GM21825 (cell line): ENCODE measurements at regions not wholly inside any gene's neighbourhood (a gene's known extent, or its start where the extent isn't known, plus 50 kb on each side); places are given as distances from the start of the nearest gene placed in this dataset.

Experiments used
- ATAC-seq: cut with Tn5 transposase; IDR thresholded peaks from one replicate; pipeline ENCODE4 v1.9.1; 2021; ENCODE audit warnings: mild to moderate bottlenecking, moderate library complexity; ENCODE audit not compliant: unreplicated experiment

DNA sequence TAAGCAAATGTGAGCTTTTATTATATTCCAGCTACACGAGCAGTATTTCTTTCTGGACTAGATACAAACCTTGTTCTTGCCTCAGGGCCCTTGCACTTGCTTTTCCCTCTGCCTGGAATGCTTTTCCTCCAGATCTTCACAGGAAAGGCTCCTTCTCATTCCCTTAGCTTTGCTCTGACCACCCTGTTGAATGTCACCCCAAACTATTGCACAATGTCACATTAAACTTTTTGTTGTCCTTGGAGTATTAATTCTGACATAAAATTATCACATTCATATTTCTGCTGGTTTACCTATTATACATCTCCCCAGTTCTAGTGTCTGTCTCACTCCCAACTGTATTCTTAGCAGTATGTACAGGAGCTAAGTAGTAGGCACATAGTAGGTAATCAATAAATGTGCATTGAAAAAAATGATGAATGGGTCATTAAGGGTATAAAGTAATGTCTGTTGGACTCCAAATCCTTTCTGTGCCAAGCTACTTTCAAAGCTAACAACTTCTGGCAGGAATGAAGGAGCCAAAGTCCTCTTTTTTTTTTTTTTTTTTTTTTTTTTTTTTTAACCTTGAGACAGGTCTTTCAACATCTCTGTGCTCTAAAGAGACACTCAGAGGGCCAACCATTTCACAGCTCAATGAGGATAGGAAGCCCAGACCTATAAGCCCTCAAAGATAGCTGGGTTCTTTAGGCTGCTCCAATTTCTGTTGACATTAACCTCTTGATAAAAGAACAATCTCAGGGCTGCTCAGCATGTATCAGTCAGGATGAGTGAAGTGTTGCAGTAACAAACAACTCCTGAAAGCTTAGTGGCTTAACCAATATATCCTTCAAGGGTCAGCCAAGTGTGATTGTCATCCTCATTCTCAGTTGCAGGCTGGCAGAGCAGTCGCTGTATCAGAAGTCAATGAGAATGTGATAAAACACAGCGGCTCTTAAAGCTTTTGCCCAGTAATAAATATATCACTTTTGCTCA is 424.4 kb upstream of the TBX3 start:
- ATAC-seq, result no peak

DNA sequence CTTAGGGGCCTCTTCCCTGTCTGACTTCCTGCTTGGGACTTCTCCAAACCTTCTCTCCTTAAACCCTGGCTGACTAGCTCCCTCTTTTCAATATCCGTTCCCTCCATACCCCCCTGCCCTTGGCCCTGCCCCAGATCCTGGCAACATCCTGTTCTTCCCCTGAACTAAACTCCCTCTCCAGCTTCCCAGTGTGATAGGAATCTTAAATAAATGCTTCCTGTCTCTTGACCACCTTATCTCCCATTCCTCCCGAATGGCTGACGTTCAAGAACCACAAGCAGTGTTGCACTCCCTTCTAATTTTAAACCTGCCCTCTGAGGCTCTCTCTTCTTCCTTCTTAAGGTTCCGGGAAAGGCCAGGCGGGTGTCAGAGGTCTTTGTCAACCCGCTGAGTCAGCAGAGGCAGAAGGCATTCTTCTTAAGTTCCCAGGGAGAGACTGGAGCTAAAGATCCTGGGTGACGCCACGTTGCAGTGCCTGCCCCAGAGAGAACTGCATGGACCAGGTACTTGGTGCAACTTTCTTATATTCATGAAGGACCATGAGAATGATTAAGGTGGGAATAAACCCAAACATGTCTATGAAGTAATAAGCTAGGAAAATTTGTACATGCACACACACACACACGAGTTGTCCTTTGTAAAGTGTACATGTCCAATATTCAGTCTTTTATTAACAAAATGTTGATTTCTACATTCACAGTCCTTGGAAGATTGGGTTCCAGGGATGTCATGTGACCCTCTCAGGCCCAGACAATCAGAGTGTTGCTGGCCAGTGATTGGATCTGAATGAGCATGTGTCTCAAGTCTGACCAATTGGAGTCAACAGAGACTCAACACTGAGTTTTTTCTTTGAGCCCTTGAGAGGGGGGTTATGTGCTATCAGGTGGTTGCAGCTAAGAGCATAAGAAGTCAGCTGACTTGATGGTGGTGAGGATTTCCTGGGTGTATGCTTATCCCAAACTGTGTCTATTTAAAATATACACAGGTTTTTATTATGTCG is 420.2 kb upstream of the TBX3 start:
- no peak for ATAC-seq

DNA sequence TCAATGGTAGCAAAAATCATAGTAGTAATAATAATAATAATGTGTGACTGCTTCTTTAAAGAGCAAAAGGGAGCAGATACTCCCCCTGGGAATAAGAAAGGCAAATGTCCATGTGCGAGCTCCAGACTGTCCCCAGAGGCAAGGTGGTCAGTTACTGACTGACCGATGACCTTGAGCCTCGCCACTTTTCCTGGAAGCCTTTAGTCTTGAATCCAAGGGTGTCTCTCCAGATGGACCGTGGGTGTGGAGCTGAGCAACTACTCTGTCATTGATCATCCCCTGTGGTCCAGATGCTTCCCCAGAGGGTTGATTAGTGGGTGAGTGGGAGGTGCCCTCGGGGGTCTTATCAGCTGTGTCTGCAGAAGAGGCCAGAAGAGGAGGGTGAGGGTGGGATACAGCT is 418.5 kb upstream of the TBX3 start:
- no peak for ATAC-seq

DNA sequence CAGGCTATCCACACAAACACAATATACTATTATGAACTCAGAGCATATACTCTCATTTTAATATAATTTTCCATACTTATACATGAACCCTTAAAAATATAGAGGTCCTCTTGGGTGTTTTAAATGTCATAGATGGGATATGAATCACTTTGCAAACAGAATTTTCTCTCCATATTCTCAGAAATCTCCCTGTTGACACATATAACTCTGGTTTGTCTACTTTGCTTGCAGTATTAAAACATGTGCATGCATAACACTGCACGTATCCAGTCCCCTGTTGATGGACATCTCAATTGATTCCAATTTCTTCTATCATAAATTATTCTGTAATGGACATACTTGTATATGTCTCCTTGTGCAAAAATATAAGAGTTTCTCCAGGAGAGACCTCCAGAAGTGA is 417.5 kb upstream of the TBX3 start:
- no peak for ATAC-seq

DNA sequence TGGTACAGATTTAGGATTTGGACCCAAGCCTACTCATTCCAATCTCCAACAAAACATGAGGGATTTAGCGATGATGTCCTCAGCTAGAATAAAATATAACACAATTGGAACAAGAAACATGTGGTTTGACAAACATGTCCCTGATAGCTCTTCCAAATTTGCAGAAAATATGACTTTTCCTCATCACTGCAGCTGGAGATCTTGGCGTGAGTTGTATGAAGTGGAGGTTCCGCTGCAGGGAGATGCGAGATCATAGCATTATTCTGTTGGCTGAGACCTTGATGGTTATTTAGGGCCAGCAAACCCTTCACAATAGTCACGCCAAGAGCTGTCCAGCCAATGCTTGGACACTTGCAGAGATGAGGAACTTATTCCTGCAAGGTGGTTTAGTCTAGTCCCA is 413.4 kb upstream of the TBX3 start:
- ATAC-seq, result no peak

DNA sequence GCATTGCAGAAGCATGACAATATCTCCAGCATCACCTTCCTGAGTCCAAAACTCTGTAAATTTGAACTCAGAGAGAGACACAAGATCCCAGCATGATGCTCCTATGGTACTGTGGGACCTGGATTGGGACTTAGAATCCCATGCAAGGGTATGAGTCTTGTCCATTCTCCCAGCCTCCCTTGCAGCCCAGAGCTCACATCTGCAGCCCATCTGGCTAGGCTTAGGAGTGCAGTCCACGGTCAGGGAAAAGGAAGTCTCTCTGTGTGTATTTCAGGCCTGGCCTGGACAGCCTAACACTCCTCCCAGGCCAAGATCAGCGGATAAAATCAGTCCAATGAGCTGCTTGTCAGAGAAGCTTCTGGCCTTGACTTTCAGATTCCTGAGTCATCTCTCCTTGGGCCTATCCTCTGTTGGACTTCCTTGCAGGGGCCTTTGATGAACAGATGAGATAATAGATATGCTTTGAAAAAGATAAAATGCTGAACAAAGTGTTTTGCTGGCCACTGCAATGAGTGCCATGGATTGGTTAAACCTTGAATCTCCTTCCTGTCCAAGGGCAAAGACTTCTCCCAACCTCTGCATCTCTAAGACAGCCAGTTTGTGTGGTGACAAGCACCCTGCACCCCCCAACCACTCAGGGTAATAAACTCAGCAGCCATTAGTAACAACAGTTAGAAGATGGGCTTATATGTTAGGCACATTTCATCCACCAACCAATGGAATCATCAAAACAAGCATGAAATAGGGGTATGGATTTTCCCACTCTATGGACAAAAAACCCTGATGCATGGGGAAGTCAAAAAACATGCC is 412.8 kb upstream of the TBX3 start:
- no peak for ATAC-seq

DNA sequence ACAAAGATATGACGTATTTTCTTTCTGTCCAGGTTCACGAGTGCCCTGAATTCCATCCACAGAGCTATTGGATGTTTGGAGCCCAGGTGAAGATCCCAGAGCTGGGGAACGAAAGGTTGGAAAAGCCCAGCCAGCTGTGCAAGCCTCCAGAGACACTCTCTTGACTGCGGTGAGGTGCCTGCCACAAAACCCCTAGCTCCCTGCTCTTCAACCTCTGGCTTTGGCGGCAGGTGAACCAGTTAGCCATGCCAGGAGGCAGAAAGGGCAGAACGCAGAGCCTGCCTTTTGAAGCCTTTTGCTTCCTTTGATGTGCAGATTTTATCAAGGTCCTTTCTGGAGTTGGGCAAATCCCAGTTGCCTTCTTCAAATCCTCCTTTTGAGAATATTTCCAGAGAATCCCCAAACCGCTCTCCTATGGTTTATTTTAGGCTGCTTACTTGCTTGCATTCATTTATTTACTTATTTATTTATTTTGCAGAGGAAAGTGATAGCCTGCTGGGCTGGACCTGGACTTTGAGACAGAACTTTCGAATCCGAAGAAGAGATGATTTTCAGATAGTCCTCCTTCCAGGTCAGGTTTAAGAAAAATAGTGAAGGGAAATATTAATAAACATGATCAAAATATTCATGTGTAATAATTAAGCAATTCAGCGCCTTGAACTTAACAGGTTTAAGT is 411.2 kb upstream of the TBX3 start:
- no peak for ATAC-seq

DNA sequence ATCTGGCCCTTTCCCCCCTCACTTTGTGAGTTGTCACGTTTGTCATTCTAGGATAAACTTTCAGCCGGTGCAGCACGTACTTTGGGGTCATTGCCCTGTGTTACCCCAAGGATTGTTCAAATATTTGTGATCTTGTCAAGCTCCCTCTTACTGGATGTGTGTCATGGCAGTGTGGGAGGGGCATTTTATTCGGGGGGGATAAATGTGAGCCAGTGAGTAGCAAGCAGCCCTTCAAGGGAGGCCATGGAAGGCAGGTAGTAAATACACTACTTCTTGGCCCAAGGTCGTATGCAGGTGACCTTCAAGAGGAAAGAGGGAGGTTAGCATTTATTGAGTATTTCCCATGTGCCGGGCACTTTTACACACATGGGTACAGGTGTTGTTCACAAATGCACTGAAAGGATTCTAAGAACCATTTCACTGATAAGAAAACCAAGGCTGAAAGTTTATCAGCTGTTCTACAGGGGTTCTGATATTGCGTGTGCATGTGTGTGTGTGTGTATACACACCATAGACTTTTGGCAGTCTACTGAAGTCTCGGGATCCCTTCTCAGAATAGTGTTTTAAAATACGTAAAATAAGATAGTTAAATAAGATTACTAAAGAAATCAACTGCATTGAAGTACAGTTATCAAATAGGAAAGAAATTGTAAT is 410.3 kb upstream of the TBX3 start:
- ATAC-seq, result no peak

DNA sequence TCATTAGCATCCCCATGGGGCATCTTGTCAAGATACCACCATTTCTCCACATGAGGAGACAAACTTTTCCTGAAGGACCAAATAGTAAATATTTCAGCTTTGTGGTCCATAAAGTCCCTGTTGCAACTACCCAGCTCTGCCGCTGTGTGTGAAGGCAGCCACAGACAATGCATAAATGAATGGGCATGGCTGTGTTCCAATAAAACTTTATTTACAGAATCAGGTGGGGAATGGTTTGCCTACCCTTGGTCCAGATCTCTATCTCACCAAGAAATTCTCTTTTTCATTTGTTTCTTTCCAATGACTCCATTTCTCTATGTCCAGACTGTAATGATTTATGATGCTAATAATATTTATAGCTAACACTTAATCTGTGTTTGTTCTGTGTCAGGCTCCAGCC is 409.3 kb upstream of the TBX3 start:
- ATAC-seq, result no peak

DNA sequence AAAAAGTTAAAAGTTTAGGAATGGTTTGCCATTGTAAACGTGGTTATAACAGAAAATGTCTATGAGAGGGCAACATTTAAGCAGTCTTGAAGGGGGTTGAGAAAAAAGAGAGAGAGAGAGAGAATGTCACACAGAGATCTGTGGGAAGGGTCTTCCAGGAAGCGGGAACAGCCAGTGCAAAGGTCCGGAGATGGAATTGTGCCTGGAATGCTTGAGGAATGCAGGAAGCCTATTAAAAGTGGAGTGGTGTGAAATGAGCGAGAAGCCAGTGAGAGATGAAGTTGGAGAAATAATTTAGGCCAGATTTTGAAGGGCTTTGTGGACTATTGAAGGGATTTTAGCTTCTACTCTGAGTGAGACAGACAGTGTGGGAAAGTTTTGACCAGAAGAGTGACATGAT is 406.8 kb upstream of the TBX3 start:
- no peak for ATAC-seq

DNA sequence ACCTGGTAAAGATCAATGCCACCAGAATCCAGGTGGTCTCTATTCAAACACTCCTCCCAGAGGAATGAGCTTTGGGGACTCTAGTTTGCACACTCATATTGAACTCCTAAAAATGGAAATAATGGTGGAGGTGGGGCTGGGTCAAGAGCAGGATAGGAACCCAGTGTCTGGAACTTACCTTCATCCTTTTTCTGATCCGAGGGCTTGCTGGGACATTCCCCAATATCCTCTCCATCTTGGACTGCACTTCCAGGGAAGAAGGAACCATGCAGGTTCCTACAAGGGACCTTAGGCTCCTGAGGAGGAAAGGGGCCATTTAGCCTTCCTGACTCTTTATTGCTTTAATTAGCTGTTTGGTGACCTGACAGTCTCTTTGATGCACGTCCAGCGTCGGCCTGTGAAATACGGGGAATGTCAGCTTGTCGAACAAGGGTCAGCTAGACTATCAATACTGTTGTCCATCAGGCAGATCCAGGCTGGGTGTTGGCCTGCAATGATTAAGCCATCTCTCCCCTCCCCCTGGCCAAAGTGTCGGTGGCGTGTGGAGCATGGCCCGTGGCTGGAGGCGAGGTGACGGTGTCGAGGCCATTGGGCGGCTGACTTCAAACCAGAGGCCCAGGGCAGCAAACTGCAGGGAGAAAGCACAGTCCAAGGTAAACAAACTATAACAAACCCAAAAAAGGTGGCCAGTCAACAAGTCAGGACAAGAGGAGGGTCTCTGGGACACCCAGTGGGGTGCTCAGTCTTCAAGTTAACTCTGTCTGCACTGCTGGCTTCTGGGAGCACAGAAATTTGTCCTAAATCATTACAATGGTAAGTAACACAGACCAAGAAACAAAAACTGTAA is 405.2 kb upstream of the TBX3 start:
- ATAC-seq, result no peak

DNA sequence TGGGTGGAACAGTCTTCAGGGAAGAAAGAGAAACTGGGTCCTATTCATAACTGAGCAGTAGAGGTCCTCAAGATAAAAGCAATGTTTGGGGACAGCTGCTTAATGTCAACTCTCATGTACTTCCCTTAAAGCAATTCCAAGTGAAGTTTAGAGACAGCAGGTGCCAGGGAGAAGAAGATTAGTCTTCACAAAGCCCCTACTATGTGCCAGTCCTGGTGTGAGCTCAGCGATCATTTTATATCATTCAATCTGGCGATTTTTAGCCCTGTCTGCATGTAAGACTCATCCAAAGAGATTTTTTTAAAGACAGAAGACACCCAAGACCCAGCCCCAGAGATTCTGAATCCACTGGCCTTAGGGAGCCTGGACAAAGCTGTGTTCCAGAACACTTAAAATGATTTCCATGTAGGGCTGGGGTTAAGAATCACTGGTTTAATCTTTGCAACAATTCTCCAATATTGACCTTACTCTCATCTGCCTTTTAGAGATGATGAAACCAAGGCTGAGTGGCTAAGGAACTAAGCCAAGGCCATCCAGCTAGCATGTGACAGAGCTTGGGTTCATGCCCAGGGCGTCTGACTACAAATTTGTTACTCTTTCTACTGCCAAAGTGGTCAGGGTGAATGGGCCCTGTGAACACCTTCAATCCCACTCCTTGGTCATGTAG is 404.5 kb upstream of the TBX3 start:
- ATAC-seq, result no peak

DNA sequence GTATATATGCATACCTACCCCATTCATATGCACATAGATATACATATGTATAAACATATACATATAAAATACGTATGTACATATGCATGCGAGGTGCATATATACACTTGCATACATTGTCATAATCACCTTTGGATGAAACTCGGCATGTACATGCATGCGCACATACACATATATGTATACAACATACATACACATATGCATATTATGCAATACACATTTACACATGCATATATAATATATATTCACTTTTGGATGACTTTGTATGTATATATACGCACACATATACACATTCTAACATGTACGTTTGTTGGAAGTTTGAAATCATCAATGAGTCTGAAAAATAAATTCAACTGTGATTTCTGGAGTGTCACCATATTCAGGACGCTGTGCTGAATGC is 401.6 kb upstream of the TBX3 start:
- ATAC-seq, result no peak

DNA sequence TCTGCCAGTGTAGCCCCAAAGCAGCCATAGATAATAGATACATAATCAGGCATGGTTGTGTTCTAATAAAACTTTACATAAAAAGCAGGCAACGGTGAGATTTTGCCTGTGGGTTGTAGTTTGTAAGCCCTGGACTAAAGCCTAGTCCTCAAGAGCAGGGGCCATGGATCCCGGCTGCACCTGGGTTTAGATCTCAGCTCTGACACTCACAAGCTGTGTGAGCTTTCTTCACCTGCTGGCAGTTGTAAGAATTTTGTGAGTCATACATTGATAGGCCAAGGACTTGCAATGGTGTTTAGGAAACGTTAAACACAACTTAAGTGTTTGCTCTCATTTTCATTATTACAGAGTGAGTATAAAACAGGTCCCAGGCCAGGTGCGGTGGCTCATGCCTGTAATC is 395.8 kb upstream of the TBX3 start:
- no peak for ATAC-seq

DNA sequence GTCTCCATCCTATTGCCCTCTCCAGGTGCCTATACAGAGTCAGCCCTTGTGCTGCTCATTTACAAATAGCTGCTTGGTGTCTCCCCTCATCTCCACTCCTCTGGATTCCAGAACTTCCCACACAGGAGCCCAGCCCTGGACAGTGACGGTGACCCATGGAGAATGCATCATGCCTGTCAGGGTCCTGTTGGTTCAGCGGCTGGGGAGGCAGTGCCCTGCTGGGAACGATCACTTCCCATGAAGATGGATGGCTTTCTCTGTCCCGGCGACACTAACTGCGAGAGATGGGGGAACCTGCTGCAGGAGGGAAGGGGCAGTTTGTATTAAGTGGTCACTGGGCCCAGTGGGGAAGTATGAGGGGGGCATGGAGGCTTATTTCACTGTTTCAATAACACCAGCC is 395.0 kb upstream of the TBX3 start:
- ATAC-seq, result no peak

DNA sequence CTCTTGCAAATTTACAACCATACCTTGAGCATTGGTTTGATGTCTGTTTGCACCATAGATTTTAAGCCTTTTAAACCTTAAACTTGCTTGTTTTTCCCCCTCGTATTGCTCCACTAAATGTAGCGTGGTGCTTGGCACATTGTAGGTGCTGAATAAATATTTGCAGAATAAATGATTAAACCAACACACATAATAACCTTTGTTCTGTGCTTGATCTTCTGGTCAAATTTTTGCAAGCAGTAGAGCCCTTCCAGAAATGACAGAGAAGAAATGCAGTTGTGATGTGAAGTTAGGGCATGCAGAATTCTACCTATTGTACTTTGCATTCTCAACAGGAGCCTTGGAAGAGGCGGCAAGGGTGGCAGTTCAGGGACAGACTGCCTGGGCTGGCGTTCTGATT is 394.4 kb upstream of the TBX3 start:
- ATAC-seq, result no peak

DNA sequence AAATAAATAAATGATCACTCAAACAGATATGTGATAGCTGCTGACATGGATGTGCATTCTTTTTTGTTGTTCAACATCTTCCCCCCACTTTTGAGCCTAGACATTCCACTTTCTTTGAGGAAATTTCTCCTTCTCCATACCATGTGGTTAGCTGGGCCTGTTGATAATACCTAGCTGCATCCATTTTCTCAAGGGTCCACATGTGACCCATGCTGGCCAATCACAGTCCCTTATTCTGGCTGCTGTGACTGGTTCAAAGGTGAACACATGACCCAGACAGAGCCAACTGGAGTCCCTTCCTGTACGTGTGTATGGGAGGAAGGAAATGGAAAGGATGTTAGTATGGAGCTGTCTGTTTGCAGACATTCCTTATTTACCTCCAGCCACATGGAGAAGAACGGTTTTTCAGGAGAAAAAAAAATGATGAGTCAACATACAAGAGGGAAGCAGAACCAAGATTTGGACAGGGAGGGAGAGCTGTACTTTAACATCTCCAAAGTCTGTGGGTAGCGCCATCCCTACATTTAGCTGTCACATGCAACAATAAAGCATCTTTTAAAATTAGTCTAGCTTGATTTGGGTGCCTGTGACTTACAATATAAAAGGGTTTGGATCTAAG is 391.7 kb upstream of the TBX3 start:
- no peak for ATAC-seq

DNA sequence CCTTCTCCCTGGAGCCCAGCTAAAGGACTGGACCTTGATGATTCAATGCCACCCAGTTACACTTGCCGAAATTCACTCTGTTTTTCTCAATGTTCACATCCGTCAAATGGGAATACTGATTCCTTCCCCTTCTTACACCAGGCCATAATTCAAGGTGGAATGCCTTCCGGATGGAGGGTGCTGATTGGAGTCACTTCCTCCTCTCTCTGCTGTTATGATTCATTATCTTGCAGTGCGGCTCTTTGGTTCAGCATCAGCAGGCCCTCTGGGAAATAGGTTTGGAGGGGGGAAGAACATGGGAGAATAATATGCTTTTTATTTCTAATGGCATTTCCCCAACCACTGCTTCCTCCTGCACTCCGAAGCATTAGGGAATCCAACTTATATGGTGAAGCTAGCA is 390.6 kb upstream of the TBX3 start:
- no peak for ATAC-seq
